PC-3 (cell line): ENCODE measurements at regions not wholly inside any gene's neighbourhood (a gene's known extent, or its start where the extent isn't known, plus 50 kb on each side); places are given as distances from the start of the nearest gene placed in this dataset.

Experiments used
- ATAC-seq: fragments of 200-7000 bp; cut with Tn5 transposase; 2 replicates; pipeline ENCODE4 v1.9.1; 2020; ENCODE audit warnings: mild to moderate bottlenecking, moderate library complexity
- BruUV-seq: library from RNA; stranded (reverse); fragments of 400-500 nt; replicated peaks from 2 replicates; lab custom pipeline; 2021; lab: Mats Ljungman, UMichigan
- CTCF ChIA-PET: fragments of 300-600 bp; sonication (Branson Sonifier 250); formaldehyde crosslinking; loops from one replicate; lab custom pipeline; 2022; ENCODE audit warnings: antibody characterized with exemption; lab: Charles Lee
- POLR2A ChIA-PET: fragments of 300-600 bp; sonication (Branson Sonifier 250); formaldehyde crosslinking; loops from one replicate; lab custom pipeline; 2022; ENCODE audit warnings: antibody characterized with exemption; ENCODE audit not compliant: unreplicated experiment; lab: Charles Lee
- DNase-seq: peaks from one replicate; pipeline ENCODE4 v3.0.0-alpha.2; 2015
- H2AFZ ChIP-seq: fragments of 300-600 bp; sonication (generic); 2 replicates; pipeline ENCODE4 v1.6.0; 2016; ENCODE audit warnings: antibody characterized with exemption, low read length
- H3F3A ChIP-seq: fragments of 300-600 bp; sonication (generic); one replicate; pipeline ENCODE4 v1.6.0; 2017; ENCODE audit warnings: antibody characterized with exemption, low read length, control low read depth, mild to moderate bottlenecking; ENCODE audit not compliant: unreplicated experiment
- H3K27ac ChIP-seq: fragments of 300-600 bp; sonication (generic); 2 replicates; pipeline ENCODE4 v1.5.1; 2016; ENCODE audit warnings: mild to moderate bottlenecking, low read length
- H3K27me3 ChIP-seq: fragments of 300-600 bp; sonication (generic); 2 replicates; pipeline ENCODE4 v1.6.1; 2016; ENCODE audit warnings: low read length, mixed read lengths
- H3K36me3 ChIP-seq: fragments of 300-600 bp; sonication (generic); 2 replicates; pipeline ENCODE4 v1.6.1; 2016; ENCODE audit warnings: low read depth, mixed run types, low read length, mixed read lengths
- H3K4me1 ChIP-seq: fragments of 300-600 bp; sonication (generic); 2 replicates; pipeline ENCODE4 v1.5.1; 2016; ENCODE audit warnings: low read length; ENCODE audit not compliant: insufficient read depth
- H3K4me2 ChIP-seq: fragments of 300-600 bp; sonication (generic); 2 replicates; pipeline ENCODE4 v1.6.0; 2016; ENCODE audit warnings: low read length
- H3K4me3 ChIP-seq: fragments of 300-600 bp; sonication (generic); 2 replicates; pipeline ENCODE4 v1.5.1; 2016; ENCODE audit warnings: mild to moderate bottlenecking, low read length, mixed read lengths
- H3K79me2 ChIP-seq: fragments of 300-600 bp; sonication (generic); 2 replicates; pipeline ENCODE4 v1.6.1; 2017; ENCODE audit warnings: low read length, mixed read lengths
- H3K9ac ChIP-seq: fragments of 300-600 bp; sonication (generic); 2 replicates; pipeline ENCODE4 v1.6.0; 2016; ENCODE audit warnings: mild to moderate bottlenecking, low read length
- H3K9me2 ChIP-seq: fragments of 300-600 bp; sonication (generic); replicated peaks from 2 replicates; pipeline ENCODE4 v1.6.1; 2016; ENCODE audit warnings: mixed run types, low read length, mixed read lengths
- H3K9me3 ChIP-seq: fragments of 300-600 bp; sonication (generic); 2 replicates; pipeline ENCODE4 v1.6.1; 2016; ENCODE audit warnings: low read length, mixed read lengths
- H4K20me1 ChIP-seq: fragments of 300-600 bp; sonication (generic); 2 replicates; pipeline ENCODE4 v1.6.1; 2016; ENCODE audit warnings: low read length, mixed read lengths
- EZH2 ChIP-seq: fragments of 300-600 bp; sonication (generic); IDR thresholded peaks from one replicate; pipeline ENCODE4 v1.6.1; 2017; ENCODE audit warnings: antibody characterized with exemption, mild to moderate bottlenecking, low read length; ENCODE audit not compliant: unreplicated experiment
- EZH2phosphoT487 ChIP-seq: fragments of 300-600 bp; sonication (generic); IDR thresholded peaks from 2 replicates; pipeline ENCODE4 v1.6.1; 2018; ENCODE audit warnings: mild to moderate bottlenecking, antibody characterized with exemption, low read length, borderline replicate concordance
- intact Hi-C: fragments of 100-400 bp; cut with micrococcal nuclease; formaldehyde crosslinking; loops from 2 replicates; pipeline ENCODE4 v1.9.0; 2023
- TF ChIP-seq, protein P1 (sequence below): fragments of 300-600 bp; sonication (generic); conservative IDR thresholded peaks from 2 replicates; pipeline ENCODE4 v1.5.1; 2017; ENCODE audit warnings: antibody characterized with exemption, low read depth, mild to moderate bottlenecking, low read length

DNA sequence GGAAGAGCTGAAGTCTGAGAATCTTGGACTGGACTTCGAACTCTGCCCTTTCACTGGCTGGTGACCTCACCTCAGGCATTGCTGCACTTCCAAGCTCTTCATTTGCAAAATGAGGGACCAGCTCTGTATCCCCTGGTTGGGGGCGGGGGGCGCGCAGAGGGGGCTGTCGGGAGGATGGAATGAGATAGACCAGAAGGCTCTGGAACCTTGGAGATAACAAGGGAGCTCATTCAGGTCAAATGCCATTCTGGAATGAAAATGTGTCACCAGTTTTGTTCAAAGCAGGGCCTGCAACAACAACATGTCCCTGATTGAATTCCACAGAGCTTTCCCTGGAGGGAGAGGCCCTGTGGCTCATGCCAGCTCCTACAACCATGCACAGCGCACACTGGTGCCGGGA, 370.5 kb downstream of the MN1 start:
- H3K27ac ChIP-seq: no peak overlapping the region
- H3K9ac ChIP-seq: no peak overlapping the region
- BruUV-seq: no TSS peak
- no peaks in the 10 kb centered on the region for H3K36me3 ChIP-seq
- H3K4me2 ChIP-seq: no peak overlapping the region
- no peak for DNase-seq
- intact Hi-C loops: no loop called here
- no peak overlapping the region for H2AFZ ChIP-seq
- H3K9me2 ChIP-seq: no peaks in the 10 kb centered on the region
- H3K9me3 ChIP-seq: no peaks in the 10 kb centered on the region
- peaks cover 10% of the 10 kb centered on the region for H3K4me1 ChIP-seq
- no peaks in the 10 kb centered on the region for H3K79me2 ChIP-seq
- H3F3A ChIP-seq: no peaks in the 10 kb centered on the region
- TF ChIP-seq, protein P1, sequence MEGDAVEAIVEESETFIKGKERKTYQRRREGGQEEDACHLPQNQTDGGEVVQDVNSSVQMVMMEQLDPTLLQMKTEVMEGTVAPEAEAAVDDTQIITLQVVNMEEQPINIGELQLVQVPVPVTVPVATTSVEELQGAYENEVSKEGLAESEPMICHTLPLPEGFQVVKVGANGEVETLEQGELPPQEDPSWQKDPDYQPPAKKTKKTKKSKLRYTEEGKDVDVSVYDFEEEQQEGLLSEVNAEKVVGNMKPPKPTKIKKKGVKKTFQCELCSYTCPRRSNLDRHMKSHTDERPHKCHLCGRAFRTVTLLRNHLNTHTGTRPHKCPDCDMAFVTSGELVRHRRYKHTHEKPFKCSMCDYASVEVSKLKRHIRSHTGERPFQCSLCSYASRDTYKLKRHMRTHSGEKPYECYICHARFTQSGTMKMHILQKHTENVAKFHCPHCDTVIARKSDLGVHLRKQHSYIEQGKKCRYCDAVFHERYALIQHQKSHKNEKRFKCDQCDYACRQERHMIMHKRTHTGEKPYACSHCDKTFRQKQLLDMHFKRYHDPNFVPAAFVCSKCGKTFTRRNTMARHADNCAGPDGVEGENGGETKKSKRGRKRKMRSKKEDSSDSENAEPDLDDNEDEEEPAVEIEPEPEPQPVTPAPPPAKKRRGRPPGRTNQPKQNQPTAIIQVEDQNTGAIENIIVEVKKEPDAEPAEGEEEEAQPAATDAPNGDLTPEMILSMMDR: no peak
- TF ChIP-seq EZH2phosphoT487 (no peak), EZH2 (no peak)
- no peaks in the 10 kb centered on the region for H4K20me1 ChIP-seq
- H3K4me3 ChIP-seq: no peak overlapping the region
- POLR2A ChIA-PET: no interaction called here
- H3K27me3 ChIP-seq: no peaks in the 10 kb centered on the region
- CTCF ChIA-PET: no interaction called here
- ATAC-seq: no peak

DNA sequence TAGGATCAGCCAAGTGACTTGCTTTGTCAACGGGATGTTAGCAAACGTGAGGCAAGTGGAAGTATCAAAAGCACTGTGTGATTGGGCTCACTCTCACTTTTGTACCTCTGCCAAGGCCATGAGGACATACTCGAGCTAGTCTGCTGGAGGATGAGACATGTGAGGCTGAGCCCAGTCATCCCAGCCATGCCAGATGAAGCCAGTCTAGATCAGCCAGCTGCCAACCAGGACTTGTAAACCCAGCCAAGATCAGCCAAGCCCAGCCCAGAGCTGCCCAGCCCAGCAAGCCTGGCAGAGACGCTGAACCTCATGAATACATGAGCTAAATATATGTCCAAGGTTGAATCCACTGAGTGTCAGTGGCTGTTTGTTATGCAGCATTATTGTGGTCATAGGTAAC, 369.7 kb downstream of the MN1 start:
- no peak overlapping the region for H3K4me2 ChIP-seq
- no peak overlapping the region for H3K4me3 ChIP-seq
- H3F3A ChIP-seq: no peaks in the 10 kb centered on the region
- peaks cover 10% of the 10 kb centered on the region for H3K4me1 ChIP-seq
- ATAC-seq (no peak), DNase-seq (no peak)
- H3K79me2 ChIP-seq: no peaks in the 10 kb centered on the region
- H3K9ac ChIP-seq: no peak overlapping the region
- TF ChIP-seq EZH2phosphoT487: no peak
- TF ChIP-seq, protein P1: no peak
- TF ChIP-seq EZH2: no peak
- H4K20me1 ChIP-seq: no peaks in the 10 kb centered on the region
- H3K9me3 ChIP-seq: no peaks in the 10 kb centered on the region
- ChIA-PET CTCF (no interaction called here), POLR2A (no interaction called here)
- no peak overlapping the region for H3K27ac ChIP-seq
- no TSS peak for BruUV-seq
- intact Hi-C loops: no loop called here
- H3K36me3 ChIP-seq: no peaks in the 10 kb centered on the region
- H3K9me2 ChIP-seq: no peaks in the 10 kb centered on the region
- no peak overlapping the region for H2AFZ ChIP-seq
- H3K27me3 ChIP-seq: no peaks in the 10 kb centered on the region

DNA sequence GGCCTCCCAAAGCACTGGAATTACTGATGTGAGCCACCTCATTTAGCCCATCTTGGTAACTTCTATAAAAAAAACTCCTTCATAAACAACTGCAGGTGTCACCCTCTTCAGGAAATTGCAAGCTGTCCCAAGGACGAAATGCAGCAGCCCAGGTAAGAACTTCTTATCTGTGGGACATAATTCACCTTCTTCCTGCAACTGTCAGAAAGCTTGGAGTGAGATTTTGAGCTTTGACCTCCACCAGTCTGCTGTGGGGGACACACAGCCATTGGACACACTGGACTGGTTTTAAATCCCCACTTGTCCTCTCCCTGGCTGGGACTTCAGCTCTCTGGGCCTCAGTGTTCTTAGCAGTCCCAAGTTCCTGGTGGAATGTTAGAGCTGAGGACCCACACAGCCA, 368.5 kb downstream of the MN1 start:
- H3K27ac ChIP-seq: no peak overlapping the region
- CTCF ChIA-PET: no interaction called here
- BruUV-seq: no TSS peak
- no peaks in the 10 kb centered on the region for H3K9me2 ChIP-seq
- no peaks in the 10 kb centered on the region for H3F3A ChIP-seq
- H3K9ac ChIP-seq: no peak overlapping the region; the same call in 1 of the 2 replicates
- peaks cover 11% of the 10 kb centered on the region for H3K4me1 ChIP-seq
- intact Hi-C loops: no loop called here
- H3K27me3 ChIP-seq: no peaks in the 10 kb centered on the region
- H2AFZ ChIP-seq: no peak overlapping the region
- no peak for TF ChIP-seq EZH2
- TF ChIP-seq EZH2phosphoT487: no peak
- TF ChIP-seq, protein P1: no peak
- no peaks in the 10 kb centered on the region for H3K79me2 ChIP-seq
- H4K20me1 ChIP-seq: no peaks in the 10 kb centered on the region
- ATAC-seq (no peak), DNase-seq (no peak)
- POLR2A ChIA-PET: no interaction called here
- H3K9me3 ChIP-seq: no peaks in the 10 kb centered on the region
- H3K36me3 ChIP-seq: no peaks in the 10 kb centered on the region
- no peak overlapping the region for H3K4me3 ChIP-seq
- H3K4me2 ChIP-seq: no peak overlapping the region
